ENCODE measurements at regions not wholly inside any gene's neighbourhood (a gene's known extent, or its start where the extent isn't known, plus 50 kb on each side); places are given as distances from the start of the nearest gene placed in this dataset.

- TF ChIP-seq CTCF (conservative IDR thresholded peaks at IDR 0.05; ENCODE audit: low read depth, low read length) (no peak), EZH2 (IDR thresholded peaks at IDR 0.05; ENCODE audit: borderline replicate concordance, low read depth, low read length, poor library complexity, severe bottlenecking) (no peak)
These were observed 91.4 kb downstream of the LYPLAL1 start for GRCh38 chr1:219265026-219265515.
